ENCODE measurements at regions not wholly inside any gene's neighbourhood (a gene's known extent, or its start where the extent isn't known, plus 50 kb on each side); places are given as distances from the start of the nearest gene placed in this dataset.

DNA sequence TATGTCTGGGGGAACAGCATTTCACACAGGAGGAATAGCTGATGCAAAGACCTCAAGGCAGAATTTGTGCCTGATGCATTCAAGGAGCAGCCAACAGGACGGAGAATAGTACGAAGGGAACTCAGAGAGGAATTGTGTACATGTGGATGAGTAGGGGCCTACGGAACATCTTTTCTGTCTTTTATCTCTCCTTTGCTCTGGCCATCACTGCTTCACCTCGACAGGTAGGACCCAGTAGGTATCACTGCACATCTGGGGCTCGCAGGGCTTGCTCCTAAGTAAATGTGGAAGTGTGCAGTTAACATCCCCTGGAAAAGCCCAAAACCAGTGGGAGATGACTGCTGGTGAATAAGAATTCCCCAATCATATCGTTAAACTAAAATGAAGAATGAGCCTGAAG is 56.4 kb upstream of the POU1F1 start:
- DNase-seq (ENCODE audit: low read depth): no peak

- DNase-seq (ENCODE audit: low read depth): no peak
Observed at GRCh38 chr3:87329065-87329464, 52.7 kb upstream of the POU1F1 start.

Data from Daoy (cell line).